Renal cortex interstitium (tissue), 11 donors: ENCODE measurements at regions not wholly inside any gene's neighbourhood (a gene's known extent, or its start where the extent isn't known, plus 50 kb on each side); places are given as distances from the start of the nearest gene placed in this dataset.
"Not testable (repeated sequence)": the region's sequence is repeated elsewhere in the genome, so short reads cannot be mapped to it uniquely, and the experiment has no call there.

Experiments
- DNase-seq, 11 donors: peaks; one replicate each; pipeline ENCODE4 v3.0.0-alpha.2; 2013; ENCODE audit warnings: low read depth in 9 of 11, low spot score in 4 of 11; ENCODE audit errors: extremely low read depth in 1 of 11

- no peak for DNase-seq
Observed at GRCh38 chr9:96158909-96159575, 142.9 kb downstream of the HSD17B3 start.

DNA sequence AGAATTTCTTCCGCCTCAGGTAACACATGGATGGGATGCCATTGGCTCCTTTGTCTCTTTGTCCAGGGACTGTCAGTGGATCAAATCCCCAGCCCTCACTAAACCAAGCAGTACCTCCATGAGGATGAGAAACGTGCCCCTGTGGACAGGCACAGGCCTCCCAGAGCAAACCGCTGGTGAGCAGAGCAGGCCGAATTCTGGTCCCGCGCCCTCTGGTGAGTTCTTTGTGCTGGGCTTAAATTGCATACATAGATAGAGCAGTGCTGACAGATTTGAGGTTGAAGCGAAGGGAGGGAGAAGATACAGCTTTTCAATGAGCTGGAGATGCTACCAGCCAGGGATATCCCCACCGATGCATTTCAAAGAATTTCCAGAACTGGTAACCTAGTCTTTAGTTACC, 143.8 kb downstream of the HSD17B3 start:
- DNase-seq = no peak

- DNase-seq = no peak
Observed at GRCh38 chr9:96157675-96158074, 144.3 kb downstream of the HSD17B3 start.

GRCh38 chr9:96156171-96156974, 145.6 kb downstream of the HSD17B3 start:
- no peak for DNase-seq

- no peak for DNase-seq
Observed at GRCh38 chr9:96154081-96154480, 147.9 kb downstream of the HSD17B3 start.

DNA sequence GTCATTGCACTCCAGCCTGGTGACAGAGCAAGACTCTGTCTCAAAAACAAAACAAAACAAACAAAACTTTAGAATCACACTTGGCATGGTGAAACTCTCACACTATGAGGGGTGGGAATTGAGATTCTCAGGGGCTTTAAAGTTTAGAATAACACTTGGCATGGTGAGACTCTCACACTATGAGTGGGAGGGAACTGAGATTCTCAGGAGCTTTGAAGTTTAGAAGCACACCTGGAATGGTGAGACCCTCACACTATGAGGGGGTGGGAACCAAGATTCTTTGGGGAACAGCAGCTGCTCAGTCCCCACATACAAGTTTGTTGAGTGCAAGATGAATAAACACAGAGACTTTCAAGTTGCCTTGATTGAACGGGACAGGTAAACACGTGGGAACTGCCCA, 149.4 kb downstream of the HSD17B3 start:
- DNase-seq = no peak

- no peak for DNase-seq
Observed at GRCh38 chr9:96150324-96151227, 151.4 kb downstream of the HSD17B3 start.

DNA sequence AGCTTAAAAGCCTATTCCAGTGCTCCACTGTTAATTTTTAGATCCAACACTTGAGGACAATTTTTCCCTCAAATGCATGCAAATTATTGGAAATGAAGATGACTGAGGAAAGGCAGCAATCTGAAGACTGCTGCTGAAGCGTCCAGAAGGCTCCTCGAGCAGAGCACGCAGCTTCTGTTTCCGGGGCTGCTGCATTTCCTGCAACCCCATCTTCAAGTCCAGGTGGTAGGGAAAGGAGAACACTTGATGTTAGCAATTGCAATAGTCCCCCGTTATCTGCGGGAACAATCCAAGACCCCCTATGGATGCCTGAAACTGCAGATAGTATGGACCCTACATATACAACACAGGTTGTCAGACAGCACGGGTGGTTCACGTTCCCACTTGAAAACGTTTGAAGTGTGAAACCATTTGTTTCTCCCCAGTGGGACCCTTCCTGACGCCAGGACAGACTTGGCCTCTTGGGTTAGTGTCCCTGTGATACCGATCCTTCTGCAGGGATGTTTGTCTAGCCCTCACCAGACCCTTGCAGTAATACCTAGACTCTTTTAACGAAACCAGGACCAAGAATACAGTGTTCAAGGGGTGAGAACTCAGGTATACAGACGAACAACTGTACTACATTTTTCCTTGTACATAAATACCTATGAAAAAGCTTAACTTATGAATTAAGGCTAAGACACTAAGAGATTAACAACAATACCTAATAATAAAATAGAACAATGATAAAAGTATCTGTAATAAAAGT, 152.3 kb downstream of the HSD17B3 start:
- DNase-seq = no peak

DNA sequence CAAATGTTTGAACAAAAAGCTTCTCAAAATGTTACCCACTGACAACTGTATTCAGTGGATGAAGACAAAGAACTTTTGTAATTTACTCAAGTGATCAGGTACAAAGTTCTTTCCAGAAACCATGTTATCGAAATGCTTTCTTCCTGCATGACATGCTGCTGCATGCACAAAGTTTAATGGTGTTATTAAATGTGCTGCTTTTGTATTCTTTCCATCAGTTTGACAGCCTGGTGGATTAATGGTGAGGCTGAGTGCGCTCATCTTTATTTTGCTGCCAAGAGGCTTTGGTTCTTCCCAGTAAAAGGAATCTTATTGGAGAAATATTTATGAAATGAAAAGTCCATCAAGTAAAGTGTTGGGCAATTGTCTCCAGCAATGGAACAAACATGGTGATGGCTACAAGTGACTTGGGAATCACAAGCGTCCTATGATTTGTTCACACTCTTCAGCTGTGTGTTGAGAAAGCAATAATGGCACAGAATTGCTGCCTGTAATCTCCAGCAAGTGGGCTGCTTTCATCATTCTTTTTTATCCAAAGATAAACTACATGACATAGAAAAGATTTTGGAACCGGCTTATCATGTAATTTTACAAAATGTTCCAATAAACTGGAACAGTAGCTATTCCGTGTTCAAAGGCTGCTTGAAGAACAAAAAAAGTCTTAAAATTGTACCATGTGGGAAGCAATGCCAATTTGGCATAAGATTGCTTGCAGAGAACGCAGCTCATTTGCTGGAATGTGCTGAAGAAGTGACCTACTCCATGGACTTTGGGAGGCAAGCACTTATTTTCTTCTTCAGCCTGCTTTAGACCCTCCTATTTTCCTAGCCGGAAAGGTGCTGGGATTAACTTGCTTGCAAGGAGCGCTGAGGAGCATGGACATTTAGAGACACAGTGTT, 153.1 kb downstream of the HSD17B3 start:
- no peak for DNase-seq

- DNase-seq = not testable (repeated sequence)
Observed at GRCh38 chr9:96147029-96147428, 154.9 kb downstream of the HSD17B3 start.

GRCh38 chr9:96141666-96142065, 160.3 kb downstream of the HSD17B3 start:
- no peak for DNase-seq

GRCh38 chr9:96141128-96141474, 160.9 kb downstream of the HSD17B3 start:
- DNase-seq = no peak

- no peak for DNase-seq
Observed at GRCh38 chr9:96140296-96141127, 161.5 kb downstream of the HSD17B3 start.

- no peak for DNase-seq
Observed at GRCh38 chr9:96139592-96140295, 162.2 kb downstream of the HSD17B3 start.

DNA sequence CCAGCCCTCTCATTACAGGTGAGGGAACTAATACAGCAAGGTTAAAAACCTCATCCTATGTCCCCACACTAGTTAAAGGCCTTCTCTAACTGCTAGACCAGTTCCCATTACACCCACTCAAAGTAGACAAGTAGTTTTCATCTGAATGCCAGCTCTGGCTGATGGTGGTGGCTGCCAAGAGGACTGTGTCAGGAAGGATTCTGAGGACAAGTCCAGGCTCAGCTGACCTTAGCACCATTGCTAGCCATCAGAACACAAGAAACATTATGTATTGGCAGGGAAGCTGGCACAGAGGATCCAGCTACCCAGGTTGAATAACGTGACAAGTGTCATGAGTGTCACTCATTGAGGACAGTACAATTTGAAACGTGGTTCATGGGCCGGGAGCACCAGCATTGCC, 163.4 kb downstream of the HSD17B3 start:
- DNase-seq = no peak

- no peak for DNase-seq
Observed at GRCh38 chr9:96137671-96138429, 164.1 kb downstream of the HSD17B3 start.
